ENCODE measurements at regions not wholly inside any gene's neighbourhood (a gene's known extent, or its start where the extent isn't known, plus 50 kb on each side); places are given as distances from the start of the nearest gene placed in this dataset.

DNA sequence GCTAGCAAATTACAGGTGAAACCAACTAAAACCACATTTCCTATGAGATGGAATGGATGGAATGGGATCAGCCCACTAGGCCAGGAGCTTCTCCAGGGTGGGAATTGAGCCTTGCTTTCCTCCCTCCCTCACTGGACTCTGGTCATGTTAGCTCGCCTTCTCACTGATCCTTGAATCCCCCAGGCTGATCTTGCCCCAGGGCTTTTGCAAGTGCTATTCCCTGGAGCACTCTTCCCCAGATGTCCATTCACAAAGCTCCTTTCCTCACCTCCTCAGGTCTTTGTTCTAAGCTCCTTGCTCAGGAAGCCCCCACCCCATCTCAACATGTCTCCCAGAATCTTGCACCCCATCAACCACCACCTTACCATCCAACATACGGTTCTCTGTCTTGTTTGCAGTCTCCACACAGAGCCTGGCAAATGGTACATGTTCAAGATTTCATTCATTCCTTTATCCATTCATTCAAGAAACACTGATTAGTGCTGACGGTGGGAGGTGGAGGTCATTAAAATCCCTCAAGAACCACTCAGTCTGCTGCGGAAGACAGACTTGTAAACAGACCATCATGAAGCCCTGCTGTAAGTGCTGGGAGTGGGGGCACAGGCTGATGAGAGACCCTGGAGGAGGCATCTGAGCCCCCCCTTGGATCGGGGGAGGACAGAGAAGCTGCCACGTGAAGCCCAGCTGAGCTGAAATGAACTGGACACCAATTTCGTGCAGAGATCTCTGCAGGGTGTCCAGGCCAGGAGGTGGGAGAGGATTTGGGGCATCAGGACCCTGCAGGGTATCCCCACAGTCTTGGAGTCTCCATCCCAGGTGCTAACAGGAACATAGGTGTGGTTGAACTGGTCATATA, 141.7 kb downstream of the BARX1 start:
- TF ChIP-seq, protein P1, sequence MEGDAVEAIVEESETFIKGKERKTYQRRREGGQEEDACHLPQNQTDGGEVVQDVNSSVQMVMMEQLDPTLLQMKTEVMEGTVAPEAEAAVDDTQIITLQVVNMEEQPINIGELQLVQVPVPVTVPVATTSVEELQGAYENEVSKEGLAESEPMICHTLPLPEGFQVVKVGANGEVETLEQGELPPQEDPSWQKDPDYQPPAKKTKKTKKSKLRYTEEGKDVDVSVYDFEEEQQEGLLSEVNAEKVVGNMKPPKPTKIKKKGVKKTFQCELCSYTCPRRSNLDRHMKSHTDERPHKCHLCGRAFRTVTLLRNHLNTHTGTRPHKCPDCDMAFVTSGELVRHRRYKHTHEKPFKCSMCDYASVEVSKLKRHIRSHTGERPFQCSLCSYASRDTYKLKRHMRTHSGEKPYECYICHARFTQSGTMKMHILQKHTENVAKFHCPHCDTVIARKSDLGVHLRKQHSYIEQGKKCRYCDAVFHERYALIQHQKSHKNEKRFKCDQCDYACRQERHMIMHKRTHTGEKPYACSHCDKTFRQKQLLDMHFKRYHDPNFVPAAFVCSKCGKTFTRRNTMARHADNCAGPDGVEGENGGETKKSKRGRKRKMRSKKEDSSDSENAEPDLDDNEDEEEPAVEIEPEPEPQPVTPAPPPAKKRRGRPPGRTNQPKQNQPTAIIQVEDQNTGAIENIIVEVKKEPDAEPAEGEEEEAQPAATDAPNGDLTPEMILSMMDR (IDR thresholded peaks at IDR 0.05 in 4 of 5, conservative IDR thresholded peaks at IDR 0.05 in 1 of 5), result no peak
- no peak for TF ChIP-seq POLR2A (IDR thresholded peaks at IDR 0.05)

Data from gastrocnemius medialis (tissue), 4 donors.